Limb (tissue), 2 donors: ENCODE measurements at regions not wholly inside any gene's neighbourhood (a gene's known extent, or its start where the extent isn't known, plus 50 kb on each side); places are given as distances from the start of the nearest gene placed in this dataset.

ENCODE experiments used
- DNase-seq, 2 donors: peaks; one replicate each; pipeline ENCODE4 v3.0.0-alpha.2; 2016; ENCODE audit errors: extremely low spot score in 2 of 2

GRCh38 chr10:28781296-28781695, 104.0 kb downstream of the BAMBI start:
- no peak for DNase-seq

- DNase-seq = no peak
These were observed 105.8 kb downstream of the BAMBI start for GRCh38 chr10:28783087-28783486.

- no peak for DNase-seq
These were observed 107.7 kb downstream of the BAMBI start for GRCh38 chr10:28785018-28785417.

GRCh38 chr10:28788252-28788651, 110.9 kb downstream of the BAMBI start:
- no peak for DNase-seq

- no peak for DNase-seq
These were observed 111.4 kb downstream of the BAMBI start for GRCh38 chr10:28788762-28789161.

- no peak for DNase-seq
These were observed 112.8 kb downstream of the BAMBI start for GRCh38 chr10:28790146-28790545.

GRCh38 chr10:28793482-28793881, 116.2 kb downstream of the BAMBI start:
- DNase-seq = no peak

GRCh38 chr10:28794986-28795385, 117.7 kb downstream of the BAMBI start:
- no peak for DNase-seq

- no peak for DNase-seq
These were observed 119.5 kb downstream of the BAMBI start for GRCh38 chr10:28796606-28797512.

GRCh38 chr10:28797904-28798371, 120.6 kb downstream of the BAMBI start:
- DNase-seq = peak in 1 of 2 donors; percentile 40

- no peak for DNase-seq
These were observed 121.2 kb downstream of the BAMBI start for GRCh38 chr10:28798428-28798955.

- DNase-seq = no peak
These were observed 121.6 kb downstream of the BAMBI start for GRCh38 chr10:28798964-28799363.

GRCh38 chr10:28800144-28800543, 122.8 kb downstream of the BAMBI start:
- no peak for DNase-seq

- no peak for DNase-seq
These were observed 123.9 kb downstream of the BAMBI start for GRCh38 chr10:28801247-28801646.

GRCh38 chr10:28801869-28802268, 124.5 kb downstream of the BAMBI start:
- DNase-seq = no peak

GRCh38 chr10:28805390-28805789, 128.1 kb downstream of the BAMBI start:
- DNase-seq = no peak

- DNase-seq = no peak
These were observed 129.2 kb downstream of the BAMBI start for GRCh38 chr10:28806488-28806941.

- no peak for DNase-seq
These were observed 129.8 kb downstream of the BAMBI start for GRCh38 chr10:28806951-28807759.

- DNase-seq = no peak
These were observed 130.7 kb downstream of the BAMBI start for GRCh38 chr10:28807760-28808613.

- no peak for DNase-seq
These were observed 131.4 kb downstream of the BAMBI start for GRCh38 chr10:28808693-28809092.
